ENCODE measurements at regions not wholly inside any gene's neighbourhood (a gene's known extent, or its start where the extent isn't known, plus 50 kb on each side); places are given as distances from the start of the nearest gene placed in this dataset.

DNA sequence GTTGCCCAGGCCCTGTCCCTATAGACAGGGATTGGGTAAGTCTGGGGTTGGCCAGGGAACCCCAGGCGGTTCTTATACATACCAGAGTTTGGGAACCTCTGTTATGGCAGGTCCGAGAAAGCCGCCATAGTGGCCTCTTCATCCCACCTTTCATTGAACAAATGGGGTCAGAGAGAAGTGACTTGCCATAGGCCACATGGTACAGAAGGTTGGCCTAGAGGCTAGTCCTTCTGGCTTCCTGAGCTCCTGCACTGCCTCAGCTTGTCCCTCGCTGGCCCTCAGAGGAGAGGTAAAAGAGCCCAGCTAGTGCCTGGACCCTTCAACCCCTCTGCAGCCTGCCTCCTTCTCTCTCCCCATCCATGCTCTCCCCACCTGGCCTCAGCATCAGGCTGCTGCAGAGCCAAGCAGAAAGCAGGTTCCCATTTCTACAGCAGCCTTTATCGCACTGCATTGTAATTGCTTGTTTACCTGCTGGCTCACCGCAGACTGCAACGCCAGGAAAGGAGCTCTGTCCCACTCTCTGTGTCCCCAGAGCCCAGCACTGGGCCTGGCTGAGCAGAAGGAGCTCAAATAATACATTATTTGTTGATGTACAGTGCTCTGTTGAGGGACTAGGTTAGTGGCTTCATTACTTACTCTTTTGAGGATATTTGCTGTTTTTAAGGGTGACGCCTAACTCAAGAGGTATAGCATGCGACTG is 103.6 kb downstream of the TRIM29 start:
- TF ChIP-seq, protein P1, sequence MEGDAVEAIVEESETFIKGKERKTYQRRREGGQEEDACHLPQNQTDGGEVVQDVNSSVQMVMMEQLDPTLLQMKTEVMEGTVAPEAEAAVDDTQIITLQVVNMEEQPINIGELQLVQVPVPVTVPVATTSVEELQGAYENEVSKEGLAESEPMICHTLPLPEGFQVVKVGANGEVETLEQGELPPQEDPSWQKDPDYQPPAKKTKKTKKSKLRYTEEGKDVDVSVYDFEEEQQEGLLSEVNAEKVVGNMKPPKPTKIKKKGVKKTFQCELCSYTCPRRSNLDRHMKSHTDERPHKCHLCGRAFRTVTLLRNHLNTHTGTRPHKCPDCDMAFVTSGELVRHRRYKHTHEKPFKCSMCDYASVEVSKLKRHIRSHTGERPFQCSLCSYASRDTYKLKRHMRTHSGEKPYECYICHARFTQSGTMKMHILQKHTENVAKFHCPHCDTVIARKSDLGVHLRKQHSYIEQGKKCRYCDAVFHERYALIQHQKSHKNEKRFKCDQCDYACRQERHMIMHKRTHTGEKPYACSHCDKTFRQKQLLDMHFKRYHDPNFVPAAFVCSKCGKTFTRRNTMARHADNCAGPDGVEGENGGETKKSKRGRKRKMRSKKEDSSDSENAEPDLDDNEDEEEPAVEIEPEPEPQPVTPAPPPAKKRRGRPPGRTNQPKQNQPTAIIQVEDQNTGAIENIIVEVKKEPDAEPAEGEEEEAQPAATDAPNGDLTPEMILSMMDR (conservative IDR thresholded peaks at IDR 0.05; ENCODE audit: low read length), result no peak
- TF ChIP-seq EZH2phosphoT487 (IDR thresholded peaks at IDR 0.05; ENCODE audit: borderline replicate concordance), result no peak
- Histone ChIP-seq H3K9me2 (replicated peaks; ENCODE audit: low read depth, low read length) (no peaks in the 10 kb centered on the region), H3K27me3 (ENCODE audit: insufficient read depth, low read length, poor library complexity, severe bottlenecking) (no peaks in the 10 kb centered on the region), H3F3A (ENCODE audit: low read depth) (no peaks in the 10 kb centered on the region), H3K4me2 (ENCODE audit: low read depth, low read length, poor library complexity, severe bottlenecking) (no peak overlapping the region), H4K20me1 (ENCODE audit: insufficient read depth, low read length, poor library complexity, severe bottlenecking) (no peaks in the 10 kb centered on the region), H3K36me3 (ENCODE audit: insufficient read depth, low read length) (no peaks in the 10 kb centered on the region), H3K4me1 (ENCODE audit: insufficient read depth, low read length, poor library complexity, severe bottlenecking) (no peaks in the 10 kb centered on the region), H3K79me2 (ENCODE audit: insufficient read depth, low read length) (no peaks in the 10 kb centered on the region), H3K4me3 (ENCODE audit: low read length, poor library complexity, severe bottlenecking) (no peak overlapping the region), H3K9me3 (ENCODE audit: insufficient read depth, low read depth, low read length) (no peaks in the 10 kb centered on the region), H2AFZ (ENCODE audit: low read length) (no peak overlapping the region), H3K9ac (ENCODE audit: low read depth, low read length, poor library complexity, severe bottlenecking) (no peak overlapping the region)

DNA sequence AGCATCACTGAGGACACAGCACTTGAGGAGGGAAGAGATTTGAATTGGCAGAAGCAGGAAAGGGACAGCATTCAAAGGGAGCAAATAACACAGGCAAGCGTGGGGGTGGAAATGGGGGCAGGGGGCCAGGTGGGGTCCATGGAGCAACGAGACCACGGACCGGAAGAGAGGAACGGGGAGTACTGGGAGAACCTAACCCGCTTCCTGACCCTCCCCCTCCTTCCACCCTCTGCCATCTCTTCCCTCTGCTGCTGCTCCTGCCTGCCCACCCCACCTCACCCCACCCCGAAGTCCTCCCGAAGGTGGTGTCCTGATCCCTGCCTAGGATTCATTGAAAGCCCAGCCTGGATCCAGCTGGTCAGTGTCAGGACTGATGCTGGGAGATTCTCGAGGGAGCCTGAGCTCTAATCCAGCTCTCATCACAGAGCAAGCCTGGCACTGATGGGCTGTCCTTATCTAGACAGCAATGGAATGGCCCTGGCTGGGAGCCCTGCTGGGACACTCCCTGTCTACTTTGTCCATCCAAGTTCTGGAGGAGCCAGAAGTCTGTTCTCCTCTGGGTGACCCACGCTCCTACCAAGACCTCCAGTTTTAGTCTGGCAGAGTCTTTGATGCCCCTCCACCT is 105.0 kb downstream of the TRIM29 start:
- no peak overlapping the region for H3K9ac ChIP-seq (ENCODE audit: low read depth, low read length, poor library complexity, severe bottlenecking)
- TF ChIP-seq EZH2phosphoT487 (IDR thresholded peaks at IDR 0.05; ENCODE audit: borderline replicate concordance), result no peak
- H3F3A ChIP-seq (ENCODE audit: low read depth), result 0 out of 2 replicates have a peak, but pooled peaks cover 2% of the 10 kb centered on the region
- H3K27me3 ChIP-seq (ENCODE audit: insufficient read depth, low read length, poor library complexity, severe bottlenecking), result no peaks in the 10 kb centered on the region
- no peak overlapping the region for H3K4me2 ChIP-seq (ENCODE audit: low read depth, low read length, poor library complexity, severe bottlenecking)
- no peaks in the 10 kb centered on the region for H4K20me1 ChIP-seq (ENCODE audit: insufficient read depth, low read length, poor library complexity, severe bottlenecking)
- H3K4me3 ChIP-seq (ENCODE audit: low read length, poor library complexity, severe bottlenecking), result no peak overlapping the region
- no peaks in the 10 kb centered on the region for H3K9me3 ChIP-seq (ENCODE audit: insufficient read depth, low read depth, low read length)
- H3K79me2 ChIP-seq (ENCODE audit: insufficient read depth, low read length), result no peaks in the 10 kb centered on the region
- peaks cover 6% of the 10 kb centered on the region for H3K4me1 ChIP-seq (ENCODE audit: insufficient read depth, low read length, poor library complexity, severe bottlenecking)
- H2AFZ ChIP-seq (ENCODE audit: low read length), result no peak overlapping the region
- H3K9me2 ChIP-seq (replicated peaks; ENCODE audit: low read depth, low read length), result no peaks in the 10 kb centered on the region
- no peaks in the 10 kb centered on the region for H3K36me3 ChIP-seq (ENCODE audit: insufficient read depth, low read length)

DNA sequence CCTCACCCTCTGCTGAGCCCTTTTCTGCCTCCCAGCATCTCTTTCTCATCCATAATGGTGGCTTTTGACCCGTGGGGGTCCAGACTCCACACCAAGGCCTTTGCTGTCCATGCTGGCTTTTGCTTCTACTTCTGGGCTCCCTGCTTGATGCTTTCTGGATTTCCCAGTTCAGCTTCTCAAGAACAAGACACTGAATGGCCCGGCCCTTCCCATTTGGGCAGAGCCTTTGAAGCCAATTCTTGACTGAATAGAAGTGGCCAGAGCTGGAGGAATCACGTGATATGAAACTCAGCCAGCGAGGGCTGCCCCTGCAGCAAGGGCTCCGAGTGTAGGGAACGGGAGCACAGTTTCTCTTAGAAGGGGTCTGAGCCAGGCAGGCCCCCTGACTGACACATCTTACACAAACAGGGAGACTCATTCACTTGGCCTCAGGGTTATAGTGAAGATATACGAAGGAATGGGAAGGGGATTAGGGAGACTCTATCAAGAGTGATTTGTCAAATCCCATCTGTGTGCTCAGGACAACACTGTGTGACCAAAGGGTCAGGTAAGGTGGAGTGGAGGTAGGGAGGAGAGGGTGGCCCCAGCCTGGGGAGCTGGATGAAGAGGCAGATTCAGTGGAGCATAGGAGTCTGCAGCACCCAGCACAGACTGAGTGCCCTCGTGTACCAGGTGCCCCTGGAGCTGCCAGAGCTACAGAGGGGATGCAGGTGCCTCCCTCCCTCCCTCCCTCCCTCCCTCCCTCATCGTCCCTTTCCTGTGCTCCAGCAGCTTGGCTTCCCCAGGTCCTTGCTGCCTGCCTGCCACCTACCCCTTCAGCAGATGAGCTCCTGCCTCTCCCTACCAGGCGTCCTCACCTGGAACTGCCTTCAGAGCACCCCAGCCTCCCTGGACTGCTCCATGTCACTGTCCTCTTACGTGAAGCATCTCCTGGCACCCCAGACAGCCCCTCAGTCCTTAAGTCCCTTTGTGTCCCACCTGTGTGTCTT is 106.0 kb downstream of the TRIM29 start:
- TF ChIP-seq, protein P1 (conservative IDR thresholded peaks at IDR 0.05; ENCODE audit: low read length), result no peak
- no peak for TF ChIP-seq EZH2phosphoT487 (IDR thresholded peaks at IDR 0.05; ENCODE audit: borderline replicate concordance)
- Histone ChIP-seq H3K27me3 (ENCODE audit: insufficient read depth, low read length, poor library complexity, severe bottlenecking) (no peaks in the 10 kb centered on the region), H3K4me2 (ENCODE audit: low read depth, low read length, poor library complexity, severe bottlenecking) (no peak overlapping the region), H3K4me3 (ENCODE audit: low read length, poor library complexity, severe bottlenecking) (no peak overlapping the region), H3K36me3 (ENCODE audit: insufficient read depth, low read length) (no peaks in the 10 kb centered on the region), H3K4me1 (ENCODE audit: insufficient read depth, low read length, poor library complexity, severe bottlenecking) (peaks cover 16% of the 10 kb centered on the region), H2AFZ (ENCODE audit: low read length) (no peak overlapping the region), H3K79me2 (ENCODE audit: insufficient read depth, low read length) (no peaks in the 10 kb centered on the region), H3K9ac (ENCODE audit: low read depth, low read length, poor library complexity, severe bottlenecking) (no peak overlapping the region), H3K9me2 (replicated peaks; ENCODE audit: low read depth, low read length) (no peaks in the 10 kb centered on the region), H4K20me1 (ENCODE audit: insufficient read depth, low read length, poor library complexity, severe bottlenecking) (no peaks in the 10 kb centered on the region), H3K9me3 (ENCODE audit: insufficient read depth, low read depth, low read length) (no peaks in the 10 kb centered on the region), H3F3A (ENCODE audit: low read depth) (0 out of 2 replicates have a peak, but pooled peaks cover 2% of the 10 kb centered on the region)

Measured in Loucy (cell line).